HG03175 (cell line): ENCODE measurements at regions not wholly inside any gene's neighbourhood (a gene's known extent, or its start where the extent isn't known, plus 50 kb on each side); places are given as distances from the start of the nearest gene placed in this dataset.

ENCODE experiments used
- ATAC-seq: cut with Tn5 transposase; IDR thresholded peaks from one replicate; pipeline ENCODE4 v1.9.1; 2021; ENCODE audit warnings: mild to moderate bottlenecking, moderate library complexity; ENCODE audit not compliant: unreplicated experiment

DNA sequence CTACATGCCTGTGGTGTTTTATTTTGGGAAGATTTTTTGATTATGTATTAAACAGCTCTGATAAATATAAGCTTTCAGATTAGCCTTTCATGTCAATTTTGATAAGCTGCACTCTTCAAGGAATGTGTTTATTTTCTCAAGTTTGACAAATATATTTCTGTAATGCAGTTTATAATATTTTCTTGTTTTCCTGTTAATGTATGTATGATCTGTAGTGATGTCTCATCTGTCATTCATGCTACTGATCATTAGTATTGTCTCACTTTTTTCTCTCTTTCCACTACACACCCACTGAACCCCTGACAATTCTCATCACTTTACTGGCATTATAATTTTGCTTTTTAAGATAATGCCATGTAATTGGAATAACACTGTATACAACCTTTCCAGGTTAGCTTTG is 100.9 kb downstream of the TMEM18 start:
- no peak for ATAC-seq

DNA sequence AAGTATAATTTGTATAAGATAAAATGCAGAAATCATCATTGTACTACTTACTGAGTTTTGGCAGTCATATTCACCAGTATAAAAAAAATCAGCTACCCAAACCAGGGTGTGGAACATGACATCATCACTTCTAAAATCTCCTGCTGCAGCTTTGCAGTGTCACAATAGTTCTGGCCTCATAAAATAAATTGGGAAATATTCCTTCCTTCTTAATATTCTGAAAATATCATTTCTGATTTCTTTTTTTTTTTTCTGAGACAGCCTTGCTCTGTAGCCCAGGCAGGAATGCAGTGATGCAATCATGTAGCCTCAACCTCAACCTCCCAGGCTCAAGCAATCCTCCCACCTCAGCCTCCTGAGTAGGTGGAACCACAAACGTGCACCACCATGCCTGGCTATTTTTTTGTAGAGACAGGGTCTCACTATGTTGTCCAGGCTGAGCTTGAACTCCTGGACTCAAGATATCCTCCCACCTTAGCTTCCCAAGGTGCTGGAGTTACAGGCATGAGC is 101.4 kb downstream of the TMEM18 start:
- no peak for ATAC-seq

DNA sequence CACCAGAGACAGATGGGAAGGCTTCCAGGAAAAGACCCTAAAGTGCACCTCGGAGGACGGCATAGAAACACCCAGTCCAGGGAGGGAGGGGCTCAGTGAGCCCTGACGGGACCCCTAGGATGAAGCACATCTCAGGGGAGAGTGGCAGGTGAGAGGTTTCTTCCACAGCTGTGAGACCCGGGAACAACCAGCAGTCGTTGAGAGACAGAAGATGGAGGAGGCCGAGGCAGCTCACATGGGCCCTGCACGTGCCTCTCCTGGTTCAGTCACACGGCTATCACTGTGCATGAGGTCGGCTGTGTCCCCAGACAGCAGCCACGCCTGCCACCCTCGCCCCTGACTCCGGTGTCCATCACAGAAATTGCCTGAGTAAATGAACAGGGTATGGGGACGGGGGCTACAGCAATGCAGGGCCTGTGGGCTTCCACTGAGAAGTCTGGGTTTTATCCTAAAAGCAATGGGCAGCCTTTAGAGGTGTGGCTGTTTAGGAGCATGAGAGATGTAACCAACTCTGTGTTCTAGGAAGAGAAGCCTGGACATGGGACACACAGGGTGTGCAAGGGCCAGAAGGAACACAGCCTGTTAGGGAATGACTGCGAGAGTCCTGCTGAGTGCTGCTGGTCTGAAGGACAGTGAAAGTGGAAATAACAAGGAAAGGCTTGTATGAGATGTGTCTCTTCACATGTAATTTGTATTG is 102.0 kb downstream of the TMEM18 start:
- no peak for ATAC-seq

DNA sequence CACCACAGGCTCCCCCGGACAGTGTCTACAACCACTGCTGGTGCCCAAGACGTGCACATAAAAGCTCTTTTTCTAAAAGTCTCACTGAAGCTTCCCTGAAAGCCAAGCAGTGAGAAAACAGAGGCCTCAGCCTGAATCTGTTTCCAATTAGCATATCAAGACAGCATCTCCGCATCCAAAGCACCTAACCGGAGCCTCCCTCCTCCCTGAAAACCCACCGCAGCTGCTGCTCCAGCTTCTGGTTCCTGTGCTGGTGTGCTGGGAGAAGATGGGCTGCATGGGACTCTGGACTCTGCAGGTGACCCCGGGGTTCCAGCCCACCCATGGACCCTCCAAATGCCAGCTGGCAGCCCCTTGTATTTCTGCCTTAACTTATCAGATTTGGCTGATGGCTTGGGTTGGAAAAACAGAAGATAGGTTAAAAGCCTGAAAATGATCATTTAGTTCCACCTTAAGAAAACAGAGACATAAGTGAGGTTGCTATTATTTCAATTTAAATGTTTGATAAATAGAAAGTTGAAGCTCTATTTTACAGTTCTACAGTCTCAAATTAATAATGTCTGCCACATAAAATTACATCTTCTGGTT is 103.3 kb downstream of the TMEM18 start:
- no peak for ATAC-seq

DNA sequence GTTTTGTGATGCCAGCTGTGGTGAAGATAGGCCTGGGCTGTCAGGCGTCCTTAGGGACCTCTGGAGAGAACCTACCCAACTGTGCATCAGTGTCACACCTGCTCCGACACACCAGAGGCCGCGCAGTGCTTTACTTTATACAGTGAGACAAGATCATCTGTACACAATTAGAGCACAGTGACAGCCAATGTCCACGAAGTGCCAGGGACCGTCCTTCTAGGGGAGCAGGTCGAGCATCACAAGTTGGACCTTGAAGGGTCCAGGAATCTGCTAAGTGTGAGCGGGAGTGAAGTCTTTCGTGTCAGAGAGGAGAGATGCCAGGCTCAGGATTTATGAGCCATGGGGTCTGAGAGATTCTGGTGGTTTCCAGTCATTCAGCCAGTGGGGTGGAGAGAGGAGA is 104.2 kb downstream of the TMEM18 start:
- ATAC-seq, result no peak

DNA sequence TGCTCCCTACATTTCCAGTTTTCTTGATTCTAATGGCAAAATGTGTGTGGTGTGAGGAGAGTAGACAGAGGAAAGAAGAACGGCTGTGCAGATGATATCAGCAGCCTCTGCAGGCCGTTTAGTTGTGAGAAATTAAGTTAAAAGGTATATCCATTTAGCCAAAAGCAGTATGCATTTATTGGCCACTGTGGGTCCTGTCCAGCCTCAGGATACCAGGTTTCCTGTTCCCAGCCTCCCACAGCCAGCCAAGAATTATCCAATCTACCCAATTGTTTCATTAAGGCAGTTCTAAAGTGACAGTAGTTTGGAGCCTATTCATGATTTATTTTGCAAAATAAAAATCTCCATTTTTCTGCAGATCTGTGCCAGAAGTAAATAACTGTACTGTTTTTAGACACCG is 107.5 kb downstream of the TMEM18 start:
- no peak for ATAC-seq

DNA sequence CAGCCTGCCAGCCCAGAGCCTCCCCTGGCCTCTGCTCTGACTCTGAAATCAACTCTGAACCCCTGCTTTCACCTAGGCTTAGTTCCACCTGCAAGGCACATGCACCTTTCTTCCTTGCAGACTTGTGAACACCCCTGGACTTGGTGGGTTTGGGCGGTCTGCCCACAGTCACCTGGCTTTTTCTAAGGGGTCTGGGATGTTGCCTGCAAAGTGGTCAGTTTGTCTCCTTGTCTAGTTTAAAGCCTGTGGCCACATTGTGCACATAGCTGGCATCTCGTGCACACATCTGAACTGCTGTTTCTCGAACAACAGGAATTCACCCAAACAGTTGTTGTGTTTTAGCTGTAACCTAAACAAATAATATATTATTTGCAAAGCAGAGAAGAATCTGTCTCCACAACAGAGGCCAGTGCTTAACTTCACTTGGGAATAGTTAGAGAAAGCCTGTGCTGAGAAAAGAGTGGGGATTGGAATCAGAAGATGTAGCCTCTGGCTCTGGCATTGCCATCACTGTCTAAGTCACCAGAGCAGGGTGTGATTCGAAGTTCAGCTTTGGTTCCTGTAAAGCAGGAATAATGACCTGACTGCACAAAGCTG is 108.5 kb downstream of the TMEM18 start:
- ATAC-seq, result no peak

DNA sequence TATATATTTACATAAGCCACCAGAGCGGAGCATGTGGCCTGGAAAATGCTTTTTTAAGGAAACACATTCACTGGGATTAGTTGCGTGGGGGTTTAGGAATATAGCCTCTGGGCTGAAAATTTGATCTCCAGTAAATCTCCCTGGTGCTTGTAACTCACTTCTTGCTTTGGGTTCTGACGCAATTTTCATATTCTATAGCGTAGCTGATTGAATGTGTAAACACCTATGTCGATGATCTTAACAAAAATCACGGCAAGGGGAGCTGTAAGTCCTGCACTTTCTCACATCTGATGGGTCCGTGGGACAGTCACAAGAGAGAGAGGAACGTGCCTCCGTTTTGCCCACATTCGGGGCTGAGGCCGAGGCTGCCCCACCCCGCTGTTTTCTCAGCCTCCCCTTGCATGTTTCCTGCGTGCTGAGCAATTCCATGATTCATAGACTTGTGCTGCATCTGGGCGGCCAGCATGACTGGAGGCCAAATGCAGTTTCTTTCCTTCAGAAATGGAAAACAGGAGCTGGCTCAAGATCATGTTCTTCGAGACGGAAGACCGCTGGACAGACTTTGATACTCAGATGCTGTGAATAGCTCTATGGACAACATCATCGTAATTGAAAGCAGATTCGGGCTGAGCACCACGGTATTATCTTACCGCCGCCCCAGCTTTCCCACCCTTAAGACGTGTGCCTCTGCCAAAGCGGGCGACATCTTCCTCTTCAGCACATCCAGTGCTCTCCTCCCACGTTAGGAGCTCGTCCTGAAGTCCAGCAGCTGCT is 109.2 kb downstream of the TMEM18 start:
- no peak for ATAC-seq

DNA sequence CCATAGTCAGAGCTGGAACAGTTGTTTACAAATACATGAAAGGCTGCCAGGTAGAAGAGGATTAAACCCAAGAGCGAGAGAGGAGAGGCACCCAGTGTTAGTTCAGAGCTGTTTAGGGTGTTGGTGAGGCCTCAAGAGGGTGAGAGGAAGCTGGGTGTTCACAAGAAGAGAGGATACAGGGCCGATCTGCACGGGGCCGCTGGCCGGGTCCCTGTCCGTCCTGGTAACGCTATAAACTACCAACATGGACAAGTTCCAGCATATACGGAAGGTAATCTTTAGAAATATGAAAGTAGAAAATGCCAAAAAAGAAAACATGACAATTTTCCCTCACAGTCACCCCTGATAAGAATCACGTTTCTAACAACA is 109.7 kb downstream of the TMEM18 start:
- no peak for ATAC-seq

DNA sequence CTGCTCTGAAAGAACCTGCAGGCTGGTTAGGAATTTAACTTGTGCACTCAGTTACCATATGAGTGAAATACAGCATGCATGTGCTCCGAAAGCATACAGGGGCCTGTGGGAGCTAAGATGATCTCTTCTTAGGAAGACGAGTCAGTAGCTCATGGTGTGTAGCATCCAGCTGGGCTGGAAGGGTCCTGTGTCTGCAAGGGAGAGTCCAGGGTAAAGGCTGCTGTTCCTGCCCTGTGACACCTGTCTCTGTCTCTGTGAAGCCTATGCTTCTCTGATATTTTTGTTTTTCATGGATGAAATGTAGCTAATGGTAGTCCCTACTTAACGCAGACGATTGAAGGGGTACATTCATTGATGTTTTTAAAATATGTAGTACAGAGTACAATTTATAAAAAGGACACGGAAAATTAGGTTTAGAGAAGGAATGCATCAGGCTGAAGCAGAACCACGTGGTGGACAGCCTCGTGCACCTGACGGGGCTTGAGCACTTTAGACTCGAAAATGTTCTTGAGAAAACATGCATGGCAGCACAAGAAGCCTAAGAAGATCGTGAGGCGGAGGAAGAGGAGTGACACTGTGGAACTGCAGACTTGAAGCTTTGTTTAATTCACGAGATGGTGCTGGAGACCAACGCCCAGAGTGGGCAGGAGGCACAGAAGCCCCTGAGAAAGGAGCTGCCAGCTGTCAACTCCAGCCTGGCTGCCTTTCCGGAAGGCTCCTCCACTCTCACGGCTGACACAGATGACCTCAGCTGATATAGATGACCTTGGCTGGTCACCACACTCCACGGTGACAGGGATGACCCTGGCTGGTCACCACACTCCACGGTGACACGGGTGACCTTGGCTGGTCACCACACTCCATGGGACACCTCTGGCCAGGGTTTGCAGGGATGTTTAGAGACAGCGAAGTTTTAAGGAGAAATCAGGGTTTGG is 110.6 kb downstream of the TMEM18 start:
- ATAC-seq, result no peak

DNA sequence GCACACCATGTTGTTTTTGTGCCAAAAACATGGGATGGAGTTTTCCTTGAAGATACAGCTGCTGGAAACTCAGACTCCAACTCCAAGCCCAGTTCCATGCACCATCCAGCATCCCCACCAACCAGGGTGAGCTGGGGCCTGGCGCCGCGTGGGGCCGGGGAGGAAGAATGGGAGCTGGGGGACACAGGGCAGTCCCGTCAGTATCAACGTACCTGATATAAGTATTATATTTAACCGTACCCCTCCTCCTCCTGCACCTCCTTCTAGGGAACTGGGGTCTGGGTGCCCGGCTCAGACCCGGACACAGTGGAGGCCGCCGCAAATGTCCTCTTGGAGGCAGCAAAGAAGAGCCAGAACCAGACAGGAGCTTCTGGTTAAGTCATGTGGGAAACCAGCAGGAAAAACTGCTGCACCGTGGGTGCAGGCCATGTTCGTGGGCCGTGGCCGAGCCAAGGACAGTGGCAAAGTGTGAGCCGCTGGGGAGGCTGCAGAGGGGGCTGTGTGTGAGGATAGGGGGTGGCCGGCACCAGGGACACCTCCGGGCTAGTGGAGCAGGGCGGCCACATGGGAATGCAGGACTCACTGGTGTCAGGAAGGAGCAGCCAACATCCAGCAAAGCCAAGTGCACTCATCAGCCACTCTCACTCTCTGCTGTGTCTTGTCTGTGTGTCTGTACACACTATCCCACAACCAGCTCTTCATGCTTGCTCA is 112.6 kb downstream of the TMEM18 start:
- no peak for ATAC-seq

DNA sequence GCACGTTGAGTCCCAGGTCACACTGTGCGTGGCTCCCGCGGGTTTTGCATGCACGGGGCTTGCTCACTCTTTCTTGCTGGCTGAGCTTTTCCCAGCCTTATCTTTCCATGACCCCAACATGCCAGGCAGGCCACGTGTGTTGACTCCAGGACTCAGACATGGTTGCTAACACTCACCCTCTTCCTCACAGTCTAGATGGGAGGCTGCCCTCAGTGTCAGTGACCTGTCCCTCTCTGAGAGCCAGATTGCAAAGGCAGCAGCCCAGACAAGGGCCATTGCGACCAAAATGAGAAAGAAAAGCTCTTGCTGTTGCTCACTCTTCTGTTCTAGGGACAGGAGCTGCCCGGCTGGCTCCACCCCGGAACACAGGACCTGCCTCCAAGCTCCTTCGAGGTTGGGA is 113.7 kb downstream of the TMEM18 start:
- no peak for ATAC-seq

DNA sequence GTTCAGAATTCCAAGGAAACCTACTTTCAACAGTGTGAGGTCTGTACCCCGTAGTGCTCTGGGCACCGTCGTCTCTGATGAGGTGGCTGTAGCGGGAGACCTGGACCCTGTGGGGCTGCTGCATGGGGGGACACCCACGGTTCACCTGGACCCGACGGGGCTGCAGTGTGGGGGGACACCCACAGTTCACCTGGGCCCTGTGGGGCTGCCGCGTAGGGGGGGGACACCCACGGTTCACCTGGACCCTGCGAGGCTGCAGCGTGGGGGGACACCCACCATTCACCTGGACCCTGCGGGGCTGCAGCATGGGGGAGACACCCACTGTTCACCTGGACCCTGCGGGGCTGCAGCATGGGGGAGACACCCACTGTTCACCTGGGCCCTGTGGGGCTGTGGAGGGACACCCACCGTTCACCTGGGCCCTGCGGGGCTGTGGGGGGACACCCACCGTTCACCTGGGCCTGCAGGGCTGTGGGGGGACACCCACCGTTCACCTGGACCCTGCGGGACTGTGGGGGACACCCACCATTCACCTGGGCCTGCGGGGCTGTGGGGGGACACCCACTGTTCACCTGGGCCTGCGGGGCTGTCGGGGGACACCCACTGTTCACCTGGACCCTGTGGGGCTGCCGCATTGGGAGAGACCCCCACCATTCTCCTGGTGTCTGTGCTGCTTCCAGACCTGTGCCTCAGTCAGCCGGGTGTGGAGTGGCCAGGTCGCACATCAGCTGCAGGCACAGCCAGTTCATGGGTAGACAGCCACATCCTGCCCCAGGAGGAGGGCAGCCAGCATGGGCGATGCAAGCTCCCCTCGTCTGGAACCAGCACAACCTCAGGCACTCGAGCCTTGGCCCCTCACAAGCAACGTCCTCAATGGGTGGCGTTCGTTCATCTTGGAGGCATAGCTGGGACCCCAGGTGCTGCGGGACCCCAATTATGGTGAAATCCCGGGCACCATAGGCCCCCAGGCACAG is 114.5 kb downstream of the TMEM18 start:
- no peak for ATAC-seq

DNA sequence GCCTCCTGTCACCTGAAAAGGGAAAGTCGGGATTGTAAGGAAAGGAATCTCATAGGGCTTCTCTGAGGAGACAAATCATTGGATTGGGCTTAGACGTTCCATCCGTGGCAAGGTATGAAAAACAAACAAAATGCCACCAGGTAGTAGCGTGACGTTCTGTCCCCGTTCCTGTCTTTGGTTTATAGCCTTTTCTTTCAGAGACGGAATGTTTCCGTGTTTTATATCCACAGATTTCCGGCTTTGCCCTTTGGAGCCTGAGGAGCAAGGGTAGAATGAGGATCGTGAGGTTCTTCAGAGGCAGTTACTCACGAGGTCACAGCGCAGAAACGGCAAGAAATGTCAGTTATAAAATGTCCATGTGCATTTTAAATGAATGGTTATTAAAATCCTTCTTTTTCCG is 118.3 kb downstream of the TMEM18 start:
- no peak for ATAC-seq

DNA sequence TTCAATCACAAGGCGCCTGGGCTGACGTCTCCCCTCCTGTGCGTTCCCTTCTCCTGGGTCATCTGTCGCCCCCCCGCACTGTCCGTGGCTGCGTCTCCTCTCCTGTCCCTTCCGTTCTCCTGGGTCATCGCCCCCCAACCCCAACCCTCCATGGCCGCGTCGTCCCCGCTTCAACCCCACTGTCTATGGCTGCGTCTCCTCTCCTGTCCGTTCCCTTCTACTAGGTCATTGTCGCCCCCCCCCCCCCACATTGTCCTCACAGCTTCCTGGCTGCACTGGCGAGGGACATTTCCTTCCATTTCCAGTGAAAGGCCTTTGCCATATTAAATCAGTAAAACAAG is 118.9 kb downstream of the TMEM18 start:
- no peak for ATAC-seq

DNA sequence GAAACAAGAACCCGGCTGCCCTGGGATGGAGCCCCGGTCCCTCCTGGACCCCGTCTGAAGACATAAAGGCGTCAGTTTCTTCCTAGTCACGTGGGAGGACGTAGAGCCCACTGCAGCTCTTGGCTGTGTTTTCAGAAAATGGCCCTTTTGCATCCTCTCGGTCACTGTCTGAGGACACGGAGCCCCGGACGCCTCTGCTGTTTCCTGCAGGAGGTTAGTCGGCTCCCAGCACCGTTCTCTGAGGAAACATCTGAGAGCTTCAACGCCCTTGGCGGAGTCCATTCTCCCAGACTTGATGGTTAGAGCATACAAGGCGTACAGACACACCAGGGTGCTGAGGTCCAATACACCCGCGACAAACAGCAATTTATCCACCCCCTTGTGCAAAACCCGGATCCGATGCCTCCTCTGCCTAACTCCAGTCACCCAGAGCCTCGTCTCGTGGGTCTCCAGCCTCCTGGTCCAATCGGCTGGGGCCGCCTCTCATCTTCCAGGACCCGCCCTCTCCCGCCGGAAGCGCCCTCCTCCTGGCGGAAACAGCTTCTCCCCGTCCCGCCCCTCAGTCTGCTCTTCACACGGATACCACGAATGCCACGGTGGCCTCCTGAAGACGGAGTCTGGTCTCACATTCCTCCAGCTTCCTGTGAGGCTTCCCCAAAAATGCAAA is 119.4 kb downstream of the TMEM18 start:
- no peak for ATAC-seq

DNA sequence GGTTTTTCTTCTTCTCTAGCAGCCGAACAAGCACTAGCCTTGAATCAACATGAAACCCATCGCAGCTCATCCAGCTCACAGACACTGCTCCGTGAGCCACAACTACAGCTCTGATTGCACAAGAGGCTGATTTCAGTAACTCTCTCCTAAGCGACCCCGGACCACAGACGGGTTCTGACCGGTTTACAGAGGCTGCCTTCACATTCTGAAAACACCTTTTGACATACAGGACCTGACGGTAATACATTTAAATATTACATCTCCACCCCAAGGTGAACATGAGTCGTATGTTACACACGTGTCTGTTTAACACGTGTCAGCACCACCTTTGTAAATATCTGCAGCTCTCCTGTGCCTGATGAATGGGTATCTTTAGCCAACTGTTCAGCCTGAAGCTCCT is 120.7 kb downstream of the TMEM18 start:
- ATAC-seq, result no peak

DNA sequence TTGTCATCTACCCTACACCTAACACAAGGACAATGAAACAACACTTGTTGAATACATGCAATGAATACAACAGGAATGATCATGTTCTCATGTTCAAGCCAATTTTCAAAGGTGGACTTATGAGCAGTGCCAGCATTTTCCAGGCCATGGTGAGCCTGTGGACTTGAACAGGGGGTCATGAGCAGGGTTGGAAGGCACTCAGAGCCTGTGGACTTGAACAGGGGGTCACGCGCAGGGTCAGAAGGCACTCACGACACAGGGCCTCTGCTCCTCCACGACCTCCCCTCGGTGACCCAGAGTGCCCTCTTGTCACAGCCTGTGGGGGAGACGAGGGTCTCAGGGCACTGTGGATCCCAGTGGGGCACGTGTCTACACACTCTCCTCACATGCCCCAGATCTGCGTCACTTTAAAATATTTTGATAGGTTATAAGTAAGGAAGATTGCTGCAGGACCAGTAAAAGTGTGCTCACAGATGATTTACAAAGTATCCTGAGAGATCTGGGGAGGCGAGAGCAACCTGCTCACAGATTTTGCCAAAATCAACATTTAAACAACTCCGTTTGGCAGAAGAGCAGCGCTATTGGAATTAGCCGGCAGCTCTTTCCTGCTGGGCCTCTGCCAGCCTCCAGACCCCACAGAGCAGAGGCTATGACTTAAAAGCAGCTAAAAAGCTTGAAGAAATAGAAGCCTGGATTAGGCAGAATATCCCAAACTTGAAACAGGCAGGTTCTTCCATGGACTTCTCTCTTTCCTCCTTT is 121.9 kb downstream of the TMEM18 start:
- ATAC-seq, result no peak
